GM19372 (cell line): ENCODE measurements at regions not wholly inside any gene's neighbourhood (a gene's known extent, or its start where the extent isn't known, plus 50 kb on each side); places are given as distances from the start of the nearest gene placed in this dataset.

ENCODE experiments used
- ATAC-seq: cut with Tn5 transposase; IDR thresholded peaks from one replicate; pipeline ENCODE4 v1.9.1; 2021; ENCODE audit warnings: mild to moderate bottlenecking, low read depth, moderate library complexity; ENCODE audit not compliant: unreplicated experiment

DNA sequence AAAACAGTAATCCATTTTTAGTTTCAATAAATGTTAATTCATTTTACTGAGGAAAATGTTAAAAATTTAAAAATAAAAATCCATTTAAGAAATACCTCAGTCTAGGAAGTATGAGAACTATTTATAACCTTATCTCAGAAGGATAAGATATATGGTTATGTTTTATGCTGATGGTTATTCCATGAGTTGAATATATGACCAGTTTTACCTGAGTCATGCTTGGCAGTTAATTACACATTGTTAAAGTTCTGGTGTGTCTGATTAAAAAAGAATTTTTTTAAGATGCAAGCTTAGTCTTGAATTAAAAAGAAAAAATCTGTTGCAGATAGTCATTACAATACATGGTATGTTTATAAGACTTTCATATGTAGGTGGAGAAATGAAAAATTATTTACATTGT is 191.7 kb downstream of the ARL4A start:
- ATAC-seq = no peak

DNA sequence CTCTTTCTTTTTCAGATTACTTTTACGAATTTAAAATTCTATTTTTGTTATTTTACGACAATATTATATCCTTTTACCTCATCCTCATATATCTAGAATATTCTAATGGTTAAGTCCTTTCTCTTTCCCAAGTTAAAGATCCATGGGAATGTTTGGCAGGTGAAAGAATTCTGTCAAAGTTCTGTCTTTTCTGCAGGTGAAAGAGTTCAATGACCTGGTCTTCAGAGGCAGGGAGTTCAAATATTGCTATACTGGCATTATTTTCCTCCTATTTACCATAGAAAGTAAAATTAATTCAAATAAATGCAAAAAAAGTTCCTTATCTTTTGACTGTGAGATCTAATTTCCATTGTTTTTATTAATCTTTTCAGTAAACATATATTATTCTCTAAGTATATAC is 194.3 kb downstream of the ARL4A start:
- no peak for ATAC-seq

DNA sequence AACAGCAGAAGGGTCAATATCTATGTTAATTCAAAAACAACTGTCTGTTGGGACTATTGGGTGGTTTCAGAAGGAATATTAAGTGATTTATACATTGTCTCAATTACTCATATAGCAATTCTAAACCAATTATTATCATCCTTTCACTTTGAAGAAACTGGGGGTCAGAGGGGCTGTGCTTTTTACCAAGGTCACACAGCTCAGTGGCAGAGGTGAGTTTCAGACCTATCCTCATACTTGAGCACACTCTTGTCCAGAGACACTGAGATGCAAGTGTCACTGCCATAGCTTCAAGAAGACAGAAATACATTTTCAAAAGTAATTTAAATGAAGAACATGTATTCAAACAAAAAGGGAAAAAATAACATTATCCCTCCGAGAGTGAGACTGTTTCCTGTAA is 195.3 kb downstream of the ARL4A start:
- no peak for ATAC-seq

GRCh38 chr7:12884033-12884432 is 196.6 kb downstream of the ARL4A start:
- no peak for ATAC-seq

GRCh38 chr7:12884856-12885440 is 197.5 kb downstream of the ARL4A start:
- ATAC-seq = no peak

DNA sequence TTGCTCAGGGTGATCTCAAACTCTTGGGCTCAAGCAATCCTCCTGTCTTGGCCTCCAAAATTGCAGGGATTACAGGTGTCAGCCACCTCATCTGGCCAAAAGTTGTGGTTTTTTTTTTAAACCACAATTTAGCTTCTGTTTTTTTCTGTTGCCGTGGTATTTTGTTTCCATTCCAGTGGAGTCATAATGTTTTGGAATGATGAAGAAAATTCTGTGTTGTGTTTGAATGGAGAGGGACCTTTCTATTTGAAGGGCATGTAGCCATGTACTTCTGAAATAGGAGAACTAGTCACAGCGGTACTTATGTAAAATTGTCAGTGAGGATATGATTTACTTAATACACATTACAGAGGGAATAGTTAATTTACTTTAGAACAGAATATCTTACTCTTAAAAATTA is 201.3 kb downstream of the ARL4A start:
- no peak for ATAC-seq

- no peak for ATAC-seq
Observed at GRCh38 chr7:12889391-12889790, 202.0 kb downstream of the ARL4A start.

GRCh38 chr7:12890586-12890985 is 203.2 kb downstream of the ARL4A start:
- no peak for ATAC-seq

- no peak for ATAC-seq
Observed at GRCh38 chr7:12893292-12893691, 205.9 kb downstream of the ARL4A start.

DNA sequence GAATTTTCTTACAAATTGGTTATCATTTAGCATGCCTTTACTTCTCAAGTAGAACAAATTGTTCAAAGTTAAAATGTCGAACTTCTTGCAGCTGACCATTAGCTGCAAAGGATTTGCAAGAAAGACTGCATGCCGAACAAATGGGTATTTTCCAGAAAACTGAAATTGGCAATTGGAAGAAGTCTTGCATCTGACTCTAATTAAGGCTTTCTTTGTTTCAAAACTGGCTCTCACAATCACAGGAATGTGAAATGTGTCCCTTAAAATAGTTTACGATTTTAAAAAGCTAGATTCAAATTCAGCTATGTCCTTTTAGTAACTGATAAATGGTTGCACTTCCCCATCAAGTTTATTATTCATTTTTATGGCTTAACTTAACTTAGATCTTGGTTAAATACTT is 207.9 kb downstream of the ARL4A start:
- no peak for ATAC-seq

GRCh38 chr7:12896316-12896715 is 208.9 kb downstream of the ARL4A start:
- no peak for ATAC-seq

- no peak for ATAC-seq
Observed at GRCh38 chr7:12898004-12898403, 210.6 kb downstream of the ARL4A start.

DNA sequence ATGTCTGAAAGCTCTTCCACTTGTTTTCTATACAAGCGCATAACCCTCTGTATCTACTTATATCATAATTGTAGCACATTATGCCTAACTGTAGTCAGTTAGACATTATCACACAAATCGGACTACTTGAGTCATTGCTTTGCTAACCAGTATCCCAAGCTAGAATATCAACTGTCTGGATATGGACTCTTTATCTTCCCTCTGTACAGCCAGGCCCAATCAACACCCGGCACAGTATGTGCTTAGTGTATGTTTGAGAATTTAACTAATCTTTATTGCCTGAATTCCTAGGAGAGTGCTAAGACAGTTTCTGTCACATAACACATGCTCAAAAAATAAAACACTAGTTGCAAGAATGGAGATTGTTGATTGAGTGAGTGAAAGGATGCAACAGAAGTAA is 211.2 kb downstream of the ARL4A start:
- ATAC-seq = no peak

- no peak for ATAC-seq
Observed at GRCh38 chr7:12905671-12906070, 218.2 kb downstream of the ARL4A start.

DNA sequence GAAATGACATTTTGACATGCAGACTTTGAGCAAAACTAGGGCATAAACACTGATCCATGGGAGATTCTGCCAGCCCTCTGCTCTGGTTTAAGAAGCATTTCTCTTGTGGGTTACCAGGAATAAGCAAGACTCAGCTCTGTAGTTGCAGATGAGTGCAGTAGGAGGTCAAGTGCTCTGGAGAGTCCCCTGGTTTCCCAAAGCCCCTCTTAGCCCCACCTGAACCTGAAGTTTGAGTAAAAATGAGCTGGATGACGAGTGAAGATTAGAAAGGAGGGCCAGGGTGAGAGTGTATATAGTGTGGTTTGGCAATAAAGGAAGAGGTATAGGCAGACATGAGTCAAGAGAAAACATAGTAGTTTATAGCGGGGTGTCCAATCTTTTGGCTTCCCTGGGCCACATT is 220.3 kb downstream of the ARL4A start:
- no peak for ATAC-seq

DNA sequence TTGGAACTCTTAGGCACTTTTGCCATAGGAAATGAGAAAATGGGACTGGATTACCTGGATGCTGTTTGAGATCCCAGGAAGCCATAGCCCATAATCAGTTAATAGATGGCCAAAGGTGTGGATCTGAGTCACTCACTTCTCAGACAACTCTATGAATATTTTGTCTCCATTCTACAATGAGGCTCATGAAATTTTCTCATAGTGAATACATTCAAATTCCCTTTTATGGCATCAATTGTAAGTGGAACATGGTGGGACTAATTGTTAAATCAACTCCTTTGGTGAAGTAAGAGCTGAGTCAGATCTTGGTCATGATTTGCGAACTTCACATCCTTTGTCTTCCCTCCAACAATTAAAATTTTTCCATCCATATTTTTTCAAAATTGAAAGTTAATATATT is 222.1 kb downstream of the ARL4A start:
- ATAC-seq = no peak

DNA sequence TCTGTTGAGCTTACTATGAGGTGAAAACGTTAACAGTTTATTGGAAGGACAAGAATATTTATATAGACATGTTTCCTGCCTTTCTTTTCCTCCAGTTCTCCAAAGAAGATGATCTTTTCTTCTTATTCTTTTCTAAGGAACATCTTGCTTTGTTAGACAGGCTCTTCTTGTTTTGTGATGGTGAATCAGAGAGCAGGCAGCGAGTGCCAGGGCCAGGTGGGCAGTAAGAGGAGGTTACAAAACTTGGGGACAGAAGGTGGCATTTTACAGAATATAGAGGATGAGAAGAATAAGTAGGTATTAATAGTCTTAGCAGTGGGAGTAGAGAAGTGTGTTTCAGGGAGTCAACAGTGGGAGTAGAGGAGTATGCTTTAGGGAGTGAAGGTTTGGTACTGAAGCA is 223.6 kb downstream of the ARL4A start:
- no peak for ATAC-seq

DNA sequence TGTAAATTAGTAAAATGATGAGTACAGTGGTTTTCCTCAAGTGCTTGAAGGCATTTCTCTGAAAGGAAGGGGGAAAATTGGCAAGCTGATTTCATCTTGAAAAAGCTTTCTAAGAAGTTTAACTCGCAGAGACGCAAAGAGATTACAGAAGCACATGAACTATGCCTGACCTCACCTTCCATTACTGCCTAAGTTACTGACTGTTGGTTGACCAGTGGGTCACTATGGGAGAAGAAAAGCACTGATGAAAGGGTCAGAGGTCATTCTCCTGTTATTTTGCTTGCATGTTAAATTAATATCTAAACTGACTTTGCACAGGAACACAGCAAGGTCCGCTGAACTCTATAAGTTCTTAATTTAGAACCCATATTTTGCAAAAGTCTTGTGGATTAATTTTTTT is 225.6 kb downstream of the ARL4A start:
- ATAC-seq = no peak

GRCh38 chr7:12917801-12918200 is 230.4 kb downstream of the ARL4A start:
- ATAC-seq = no peak

DNA sequence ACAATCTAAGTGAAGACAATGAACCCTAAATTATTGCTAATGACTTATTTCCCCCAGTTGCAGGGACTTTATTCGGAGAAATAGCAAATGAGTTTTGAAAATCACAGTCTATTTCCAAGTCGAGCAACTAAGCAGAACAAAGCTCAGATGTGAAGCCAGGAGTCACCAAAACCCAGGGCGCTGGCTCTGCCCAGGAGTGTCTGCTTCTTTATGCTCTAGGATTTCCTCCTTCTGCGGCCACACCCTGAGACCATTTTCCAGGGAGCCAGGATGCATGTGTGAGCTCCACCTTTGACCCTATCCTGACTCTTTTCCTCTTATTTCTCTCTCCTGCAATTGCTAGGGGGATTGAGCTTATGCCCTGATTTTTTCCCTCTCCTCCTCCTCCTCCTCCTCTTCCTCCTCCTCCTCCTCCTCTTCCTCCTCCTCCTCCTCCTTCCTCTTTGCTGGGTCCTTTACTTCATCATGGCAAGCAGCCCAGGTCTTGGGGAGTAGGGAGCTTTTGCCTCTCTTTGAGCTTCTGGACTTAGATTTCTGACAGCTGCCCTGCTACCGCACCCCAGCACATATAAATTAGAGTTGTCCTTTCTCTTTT is 234.4 kb downstream of the ARL4A start:
- no peak for ATAC-seq

GRCh38 chr7:12923971-12924370 is 236.5 kb downstream of the ARL4A start:
- ATAC-seq = no peak

- ATAC-seq = no peak
Observed at GRCh38 chr7:12926206-12926605, 238.8 kb downstream of the ARL4A start.
